ENCODE measurements at regions not wholly inside any gene's neighbourhood (a gene's known extent, or its start where the extent isn't known, plus 50 kb on each side); places are given as distances from the start of the nearest gene placed in this dataset.

GRCh38 chr1:214186103-214186824, 94.7 kb upstream of the SMYD2 start:
- FAIRE-seq (no peak), DNase-seq (ENCODE audit: insufficient read length) (no peak)
- no peak for TF ChIP-seq POLR2A (IDR thresholded peaks at IDR 0.05; ENCODE audit: low read depth, low read length)
- TF ChIP-seq POLR2AphosphoS5 (IDR thresholded peaks at IDR 0.05; ENCODE audit: low read depth, low read length) = no peak
- TF ChIP-seq TAF1 (IDR thresholded peaks at IDR 0.05; ENCODE audit: borderline replicate concordance, low read depth, low read length) = no peak

- DNase-seq (ENCODE audit: insufficient read length) (no peak), FAIRE-seq (no peak)
- TF ChIP-seq POLR2AphosphoS5 (IDR thresholded peaks at IDR 0.05; ENCODE audit: low read depth, low read length) (no peak), TAF1 (IDR thresholded peaks at IDR 0.05; ENCODE audit: borderline replicate concordance, low read depth, low read length) (no peak), POLR2A (IDR thresholded peaks at IDR 0.05; ENCODE audit: low read depth, low read length) (no peak)
Measured at GRCh38 chr1:214187121-214187900, 93.6 kb upstream of the SMYD2 start.

- DNase-seq (ENCODE audit: insufficient read length) (no peak), FAIRE-seq (no peak)
- TF ChIP-seq TAF1 (IDR thresholded peaks at IDR 0.05; ENCODE audit: borderline replicate concordance, low read depth, low read length) (no peak), POLR2A (IDR thresholded peaks at IDR 0.05; ENCODE audit: low read depth, low read length) (no peak), POLR2AphosphoS5 (IDR thresholded peaks at IDR 0.05; ENCODE audit: low read depth, low read length) (no peak)
Measured at GRCh38 chr1:214187933-214188332, 93.0 kb upstream of the SMYD2 start.

- no peak for TF ChIP-seq POLR2A (IDR thresholded peaks at IDR 0.05; ENCODE audit: low read depth, low read length)
- no peak for TF ChIP-seq TAF1 (IDR thresholded peaks at IDR 0.05; ENCODE audit: borderline replicate concordance, low read depth, low read length)
- TF ChIP-seq POLR2AphosphoS5 (IDR thresholded peaks at IDR 0.05; ENCODE audit: low read depth, low read length) = no peak
- FAIRE-seq (no peak), DNase-seq (ENCODE audit: insufficient read length) (no peak)
Measured at GRCh38 chr1:214188835-214189234, 92.1 kb upstream of the SMYD2 start.

- no peak for DNase-seq (ENCODE audit: insufficient read length)
Measured at GRCh38 chr1:214192825-214193643, 87.9 kb upstream of the SMYD2 start.

GRCh38 chr1:214193691-214194090, 87.3 kb upstream of the SMYD2 start:
- FAIRE-seq (no peak), DNase-seq (ENCODE audit: insufficient read length) (no peak)
- TF ChIP-seq POLR2A (IDR thresholded peaks at IDR 0.05; ENCODE audit: low read depth, low read length) (no peak), POLR2AphosphoS5 (IDR thresholded peaks at IDR 0.05; ENCODE audit: low read depth, low read length) (no peak), TAF1 (IDR thresholded peaks at IDR 0.05; ENCODE audit: borderline replicate concordance, low read depth, low read length) (no peak)

More at GRCh38 chr1:214192825-214193643, 87.9 kb upstream of the SMYD2 start:
- TF ChIP-seq POLR2A (IDR thresholded peaks at IDR 0.05; ENCODE audit: low read depth, low read length) = no peak
- TF ChIP-seq POLR2AphosphoS5 (IDR thresholded peaks at IDR 0.05; ENCODE audit: low read depth, low read length) = no peak
- no peak for TF ChIP-seq TAF1 (IDR thresholded peaks at IDR 0.05; ENCODE audit: borderline replicate concordance, low read depth, low read length)
- no peak for FAIRE-seq

GRCh38 chr1:214198571-214198970, 82.4 kb upstream of the SMYD2 start:
- no peak for FAIRE-seq
- no peak for TF ChIP-seq TAF1 (IDR thresholded peaks at IDR 0.05; ENCODE audit: borderline replicate concordance, low read depth, low read length)
- no peak for TF ChIP-seq POLR2AphosphoS5 (IDR thresholded peaks at IDR 0.05; ENCODE audit: low read depth, low read length)
- TF ChIP-seq POLR2A (IDR thresholded peaks at IDR 0.05; ENCODE audit: low read depth, low read length) = no peak

GRCh38 chr1:214199585-214199984, 81.4 kb upstream of the SMYD2 start:
- TF ChIP-seq POLR2A (IDR thresholded peaks at IDR 0.05; ENCODE audit: low read depth, low read length) (no peak), POLR2AphosphoS5 (IDR thresholded peaks at IDR 0.05; ENCODE audit: low read depth, low read length) (no peak), TAF1 (IDR thresholded peaks at IDR 0.05; ENCODE audit: borderline replicate concordance, low read depth, low read length) (no peak)
- DNase-seq (ENCODE audit: insufficient read length) (no peak), FAIRE-seq (no peak)

More at GRCh38 chr1:214198571-214198970, 82.4 kb upstream of the SMYD2 start:
- DNase-seq (ENCODE audit: insufficient read length) = no peak

GRCh38 chr1:214202992-214203391, 78.0 kb upstream of the SMYD2 start:
- FAIRE-seq = no peak
- TF ChIP-seq TAF1 (IDR thresholded peaks at IDR 0.05; ENCODE audit: borderline replicate concordance, low read depth, low read length) = no peak
- no peak for TF ChIP-seq POLR2A (IDR thresholded peaks at IDR 0.05; ENCODE audit: low read depth, low read length)
- TF ChIP-seq POLR2AphosphoS5 (IDR thresholded peaks at IDR 0.05; ENCODE audit: low read depth, low read length) = no peak
- no peak for DNase-seq (ENCODE audit: insufficient read length)

GRCh38 chr1:214205053-214205452, 75.9 kb upstream of the SMYD2 start:
- no peak for DNase-seq (ENCODE audit: insufficient read length)
- TF ChIP-seq POLR2A (IDR thresholded peaks at IDR 0.05; ENCODE audit: low read depth, low read length) = no peak
- TF ChIP-seq POLR2AphosphoS5 (IDR thresholded peaks at IDR 0.05; ENCODE audit: low read depth, low read length) = no peak
- TF ChIP-seq TAF1 (IDR thresholded peaks at IDR 0.05; ENCODE audit: borderline replicate concordance, low read depth, low read length) = no peak
- no peak for FAIRE-seq

GRCh38 chr1:214208460-214208859, 72.5 kb upstream of the SMYD2 start:
- FAIRE-seq = no peak

More at GRCh38 chr1:214208460-214208859, 72.5 kb upstream of the SMYD2 start:
- DNase-seq (ENCODE audit: insufficient read length) = no peak
- TF ChIP-seq TAF1 (IDR thresholded peaks at IDR 0.05; ENCODE audit: borderline replicate concordance, low read depth, low read length) (no peak), POLR2AphosphoS5 (IDR thresholded peaks at IDR 0.05; ENCODE audit: low read depth, low read length) (no peak), POLR2A (IDR thresholded peaks at IDR 0.05; ENCODE audit: low read depth, low read length) (no peak)
